Prostate gland (tissue), 2 donors: ENCODE measurements at regions not wholly inside any gene's neighbourhood (a gene's known extent, or its start where the extent isn't known, plus 50 kb on each side); places are given as distances from the start of the nearest gene placed in this dataset.

ENCODE experiments used
- DNase-seq: peaks from one replicate; pipeline ENCODE4 v3.0.0-alpha.2; 2019; ENCODE audit warnings: low spot score
- H3K27ac ChIP-seq, 2 donors: fragments of 200-600 bp; sonication (generic); 2 replicates each; pipeline ENCODE4 v1.5.1; 2017 to 2019
- H3K27me3 ChIP-seq: fragments of 200-600 bp; sonication (generic); replicated peaks from 2 replicates; pipeline ENCODE4 v1.5.1; 2019; ENCODE audit not compliant: insufficient read depth
- H3K36me3 ChIP-seq, 2 donors: fragments of 200-600 bp; sonication (generic); 1 replicate in 1 of 2; 2 replicates in 1 of 2; pipeline versions ENCODE4 v1.5.1 to v1.8.1; 2017 to 2019
- H3K4me1 ChIP-seq: fragments of 200-600 bp; sonication (generic); replicated peaks from 2 replicates; pipeline ENCODE4 v1.5.1; 2019
- H3K4me3 ChIP-seq, 2 donors: fragments of 200-600 bp; sonication (generic); 2 replicates each; pipeline ENCODE4 v1.5.1; 2017 to 2019
- H3K9me3 ChIP-seq: fragments of 200-600 bp; sonication (generic); 2 replicates; pipeline ENCODE4 v1.5.1; 2017
- POLR2A ChIP-seq: fragments of 450-650 bp; IDR thresholded peaks from one replicate; pipeline ENCODE4 v1.6.1; 2016; ENCODE audit warnings: antibody characterized with exemption, mild to moderate bottlenecking
- POLR2AphosphoS5 ChIP-seq: sonication (generic); formaldehyde crosslinking; IDR thresholded peaks from one replicate; pipeline ENCODE4 v1.6.1; 2017; ENCODE audit warnings: antibody characterized with exemption
- WGBS: methylation state at CpG from one replicate; pipeline ENCODE4 v1.1.5; 2018; 5-methylcytosine and 5-hydroxymethylcytosine counted together
- intact Hi-C: fragments of 100-400 bp; cut with DNase I; formaldehyde crosslinking; loops from one replicate; pipeline ENCODE4 v1.14.2; 2022
- TF ChIP-seq, protein P1 (sequence below), 4 experiments: fragments of 200-600 bp in 2 of 4; fragments of 450-650 bp in 2 of 4; sonication (generic) in 2 of 4; IDR thresholded peaks; 1 replicate in 3 of 4; 2 replicates in 1 of 4; pipeline ENCODE4 v1.5.1; 2016 to 2019; ENCODE audit warnings: antibody characterized with exemption in 4 of 4, mild to moderate bottlenecking in 2 of 4, moderate library complexity in 2 of 4

DNA sequence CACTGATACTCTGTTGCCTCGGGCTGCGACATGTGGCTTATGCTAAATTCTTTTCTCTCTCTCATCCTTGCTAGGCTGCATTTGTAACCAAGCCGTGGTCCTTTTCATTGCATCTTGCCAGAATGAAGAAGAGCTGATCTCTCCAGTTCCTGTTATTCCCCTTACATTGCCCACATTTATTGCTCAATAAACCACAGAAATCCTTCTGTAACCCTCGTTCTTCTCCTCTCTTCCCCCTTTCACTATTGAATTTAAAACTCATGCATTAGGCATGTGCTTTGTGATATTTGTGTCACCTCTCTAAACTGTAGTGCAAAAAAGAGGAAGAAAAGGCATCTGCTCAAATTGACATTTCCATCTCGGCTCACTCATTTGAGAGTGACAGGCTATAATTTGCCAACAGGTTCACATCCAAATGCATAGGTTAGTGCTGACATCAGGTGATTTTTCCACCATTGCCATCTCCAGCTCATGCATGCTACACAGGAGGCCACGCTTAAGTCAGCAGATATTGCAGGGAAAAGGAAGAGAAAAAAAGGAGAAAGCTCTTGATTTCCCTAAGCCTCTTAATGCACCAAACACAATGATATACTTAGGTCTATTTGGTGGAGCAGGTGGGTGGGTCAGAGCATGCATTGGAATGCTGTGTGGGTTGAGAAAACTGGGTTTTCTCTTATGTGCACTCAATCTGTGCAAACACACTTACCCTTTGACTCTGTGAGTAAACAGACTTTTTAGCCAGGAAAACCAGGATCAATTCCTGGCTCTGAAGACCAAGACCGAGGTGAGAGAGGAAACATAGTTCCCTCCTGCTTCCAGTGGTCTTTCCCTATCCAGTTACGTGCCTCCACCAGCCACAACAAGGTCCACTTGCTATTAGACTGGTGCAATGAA is 642.7 kb downstream of the HS3ST4 start:
- intact Hi-C loops: no loop called here
- H3K4me3 ChIP-seq: no peak overlapping the region
- no peaks in the 10 kb centered on the region for H3K36me3 ChIP-seq
- H3K9me3 ChIP-seq: no peaks in the 10 kb centered on the region
- TF ChIP-seq, protein P1, sequence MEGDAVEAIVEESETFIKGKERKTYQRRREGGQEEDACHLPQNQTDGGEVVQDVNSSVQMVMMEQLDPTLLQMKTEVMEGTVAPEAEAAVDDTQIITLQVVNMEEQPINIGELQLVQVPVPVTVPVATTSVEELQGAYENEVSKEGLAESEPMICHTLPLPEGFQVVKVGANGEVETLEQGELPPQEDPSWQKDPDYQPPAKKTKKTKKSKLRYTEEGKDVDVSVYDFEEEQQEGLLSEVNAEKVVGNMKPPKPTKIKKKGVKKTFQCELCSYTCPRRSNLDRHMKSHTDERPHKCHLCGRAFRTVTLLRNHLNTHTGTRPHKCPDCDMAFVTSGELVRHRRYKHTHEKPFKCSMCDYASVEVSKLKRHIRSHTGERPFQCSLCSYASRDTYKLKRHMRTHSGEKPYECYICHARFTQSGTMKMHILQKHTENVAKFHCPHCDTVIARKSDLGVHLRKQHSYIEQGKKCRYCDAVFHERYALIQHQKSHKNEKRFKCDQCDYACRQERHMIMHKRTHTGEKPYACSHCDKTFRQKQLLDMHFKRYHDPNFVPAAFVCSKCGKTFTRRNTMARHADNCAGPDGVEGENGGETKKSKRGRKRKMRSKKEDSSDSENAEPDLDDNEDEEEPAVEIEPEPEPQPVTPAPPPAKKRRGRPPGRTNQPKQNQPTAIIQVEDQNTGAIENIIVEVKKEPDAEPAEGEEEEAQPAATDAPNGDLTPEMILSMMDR (IDR thresholded peaks at IDR 0.05): no peak
- TF ChIP-seq POLR2AphosphoS5 (no peak), POLR2A (no peak)
- no peak overlapping the region for H3K27ac ChIP-seq
- 38% methylated on average over 8 of the region's 8 CpGs for WGBS
- no peaks in the 10 kb centered on the region for H3K4me1 ChIP-seq
- DNase-seq: no peak
- no peaks in the 10 kb centered on the region for H3K27me3 ChIP-seq

DNA sequence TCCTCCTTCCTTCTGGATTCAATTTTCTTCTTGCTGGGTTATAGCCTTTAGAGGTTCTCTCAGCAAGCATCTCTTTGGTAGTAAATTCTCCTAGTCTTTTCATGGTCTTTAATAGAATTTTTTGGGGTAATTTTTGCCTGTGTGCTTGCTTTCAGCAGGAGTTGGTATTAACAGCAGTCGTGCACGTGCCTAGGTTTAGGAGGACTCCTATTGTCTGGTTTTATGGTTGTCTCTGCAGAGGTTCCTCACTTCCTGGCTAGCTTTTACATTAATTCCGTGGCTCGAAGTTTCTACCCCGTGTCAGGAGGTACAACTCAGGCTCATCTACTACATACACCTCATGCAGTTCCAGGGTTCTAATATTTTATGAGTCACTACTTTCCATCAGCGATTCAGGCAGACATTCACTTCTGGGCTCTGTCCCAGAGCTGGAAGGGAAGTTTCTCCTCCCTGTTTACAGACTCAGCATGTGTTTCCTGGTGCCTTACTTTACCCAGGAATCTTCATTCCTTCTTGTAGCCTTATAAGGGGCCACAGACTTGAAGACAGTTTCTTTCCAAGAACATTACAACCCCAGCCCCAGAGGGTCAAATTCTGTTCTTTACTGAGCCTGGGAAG is 643.6 kb downstream of the HS3ST4 start:
- no peak overlapping the region for H3K4me3 ChIP-seq
- 55% methylated on average over 6 of the region's 6 CpGs for WGBS
- DNase-seq: no peak
- no peak overlapping the region for H3K27ac ChIP-seq
- intact Hi-C loops: no loop called here
- no peaks in the 10 kb centered on the region for H3K4me1 ChIP-seq
- no peaks in the 10 kb centered on the region for H3K36me3 ChIP-seq
- H3K9me3 ChIP-seq: no peaks in the 10 kb centered on the region
- H3K27me3 ChIP-seq: no peaks in the 10 kb centered on the region
- TF ChIP-seq, protein P1 (IDR thresholded peaks at IDR 0.05): no peak
- TF ChIP-seq POLR2A: no peak
- no peak for TF ChIP-seq POLR2AphosphoS5

DNA sequence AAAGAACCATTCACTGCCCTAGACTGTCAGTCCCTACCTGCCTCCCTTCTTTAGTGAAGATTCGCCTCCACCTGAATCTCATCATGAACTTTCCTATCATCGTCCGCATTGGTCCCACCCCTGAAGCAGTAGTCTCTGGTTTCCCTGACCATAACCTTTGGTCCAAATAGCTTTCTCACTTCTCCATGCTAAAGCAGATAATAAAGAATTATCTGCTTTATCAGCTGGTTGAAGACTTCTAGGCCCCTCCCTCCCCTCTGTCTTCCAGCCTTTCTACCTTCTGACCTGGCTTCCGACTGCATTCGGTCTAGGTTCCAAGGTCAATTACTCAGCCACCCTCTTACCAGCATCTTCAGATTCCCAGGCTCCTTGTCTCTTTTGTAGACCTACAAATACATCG is 650.9 kb downstream of the HS3ST4 start:
- H3K27me3 ChIP-seq: no peaks in the 10 kb centered on the region
- no peaks in the 10 kb centered on the region for H3K9me3 ChIP-seq
- no peak for DNase-seq
- 90% methylated on average over 6 of the region's 6 CpGs for WGBS
- intact Hi-C loops: no loop called here
- H3K4me3 ChIP-seq: no peak overlapping the region
- H3K4me1 ChIP-seq: no peaks in the 10 kb centered on the region
- no peak overlapping the region for H3K27ac ChIP-seq
- H3K36me3 ChIP-seq: no peaks in the 10 kb centered on the region
- no peak for TF ChIP-seq POLR2A
- TF ChIP-seq POLR2AphosphoS5: no peak

DNA sequence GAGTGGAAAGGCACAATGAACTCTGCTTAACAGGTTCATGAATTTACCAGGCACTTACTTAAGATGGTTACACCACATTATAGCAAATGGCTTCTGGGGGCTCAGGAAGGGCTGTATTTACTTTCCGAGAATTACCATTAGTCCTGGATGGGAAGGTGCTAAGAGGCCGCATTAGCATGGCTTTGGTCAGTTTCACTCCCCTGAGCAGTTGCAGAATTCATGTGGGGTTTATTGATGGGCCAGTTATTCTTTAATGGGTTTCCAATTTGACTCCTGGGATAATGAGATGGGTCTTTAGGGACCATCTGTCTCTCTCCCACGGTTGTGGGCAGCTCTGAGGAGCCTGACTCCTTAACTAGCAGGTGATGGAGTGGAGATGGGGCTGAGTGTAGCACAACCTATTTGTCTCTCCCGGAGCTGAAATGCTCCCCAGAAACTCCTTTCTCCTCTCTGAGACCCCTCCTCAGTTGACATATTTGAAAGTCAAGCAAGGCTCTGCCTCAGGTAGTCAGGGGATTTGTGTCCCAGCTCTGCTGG is 652.5 kb downstream of the HS3ST4 start:
- TF ChIP-seq, protein P1 (IDR thresholded peaks at IDR 0.05): no peak
- no peak for TF ChIP-seq POLR2AphosphoS5
- TF ChIP-seq POLR2A: no peak
- no peak for DNase-seq
- Histone ChIP-seq H3K27me3 (no peaks in the 10 kb centered on the region), H3K27ac (no peak overlapping the region), H3K4me1 (no peaks in the 10 kb centered on the region), H3K4me3 (no peak overlapping the region), H3K36me3 (no peaks in the 10 kb centered on the region), H3K9me3 (no peaks in the 10 kb centered on the region)
- intact Hi-C loops: no loop called here
- 35% methylated on average over 4 of the region's 4 CpGs for WGBS

DNA sequence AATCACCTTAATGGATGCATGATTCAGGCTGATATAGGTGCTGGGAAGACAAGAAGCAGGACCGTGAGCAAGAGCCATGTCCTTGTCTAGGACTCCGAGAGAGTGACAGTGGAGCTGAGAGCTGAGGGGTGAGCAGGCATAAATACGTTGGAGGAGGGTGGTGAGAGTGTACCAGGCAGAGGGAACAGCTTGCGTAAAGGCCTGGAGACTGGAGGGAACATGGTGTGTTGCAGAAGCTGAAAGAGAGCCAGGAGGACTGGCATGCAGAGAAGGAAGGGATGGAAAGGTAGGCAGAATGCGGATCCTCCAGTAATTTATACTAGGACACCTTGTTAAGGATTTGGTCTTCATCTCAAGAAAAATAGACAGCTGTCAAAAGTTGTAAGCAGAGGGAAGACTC is 653.2 kb downstream of the HS3ST4 start:
- H3K4me1 ChIP-seq: no peaks in the 10 kb centered on the region
- no peak overlapping the region for H3K4me3 ChIP-seq
- no peak for DNase-seq
- no peak overlapping the region for H3K27ac ChIP-seq
- H3K9me3 ChIP-seq: no peaks in the 10 kb centered on the region
- no peaks in the 10 kb centered on the region for H3K36me3 ChIP-seq
- TF ChIP-seq POLR2A: no peak
- no peak for TF ChIP-seq POLR2AphosphoS5
- TF ChIP-seq, protein P1 (IDR thresholded peaks at IDR 0.05): no peak
- no peaks in the 10 kb centered on the region for H3K27me3 ChIP-seq
- WGBS: 83% methylated on average over 5 of the region's 5 CpGs
- intact Hi-C loops: no loop called here
